RWPE2 (cell line): ENCODE measurements at regions not wholly inside any gene's neighbourhood (a gene's known extent, or its start where the extent isn't known, plus 50 kb on each side); places are given as distances from the start of the nearest gene placed in this dataset.

Experiments
- ATAC-seq: fragments of 200-7000 bp; cut with Tn5 transposase; 3 replicates; pipeline ENCODE4 v1.9.1; 2021; ENCODE audit warnings: low read depth
- DNase-seq: peaks from one replicate; pipeline ENCODE4 v3.0.0-alpha.2; 2020; ENCODE audit warnings: low spot score
- H3K27ac ChIP-seq: fragments of 450-650 bp; 2 replicates; pipeline ENCODE4 v1.5.1; 2017; ENCODE audit warnings: mild to moderate bottlenecking; ENCODE audit not compliant: poor library complexity, severe bottlenecking
- H3K27me3 ChIP-seq: fragments of 250-450 bp; sonication (Bioruptor Pico); 2 replicates; pipeline ENCODE4 v1.5.1; 2021; ENCODE audit warnings: mild to moderate bottlenecking, moderate library complexity; ENCODE audit not compliant: insufficient read depth, poor library complexity, severe bottlenecking
- H3K36me3 ChIP-seq: fragments of 250-450 bp; sonication (Bioruptor Pico); 2 replicates; pipeline ENCODE4 v1.5.1; 2020; ENCODE audit warnings: low read depth, mild to moderate bottlenecking, moderate library complexity
- H3K4me1 ChIP-seq: fragments of 250-450 bp; sonication (Bioruptor Pico); 2 replicates; pipeline ENCODE4 v1.5.1; 2021; ENCODE audit warnings: mild to moderate bottlenecking, moderate library complexity; ENCODE audit not compliant: insufficient read depth, poor library complexity, severe bottlenecking
- H3K4me3 ChIP-seq: fragments of 250-450 bp; sonication (Bioruptor Pico); 2 replicates; pipeline ENCODE4 v1.5.1; 2021; ENCODE audit warnings: mild to moderate bottlenecking, moderate library complexity; ENCODE audit not compliant: severe bottlenecking
- H3K9me3 ChIP-seq: fragments of 250-450 bp; sonication (Bioruptor Pico); 2 replicates; pipeline ENCODE4 v1.5.1; 2021; ENCODE audit warnings: mild to moderate bottlenecking, moderate library complexity; ENCODE audit not compliant: severe bottlenecking
- CTCF ChIP-seq: fragments of 450-650 bp; IDR thresholded peaks from one replicate; pipeline ENCODE4 v1.5.1; 2017; ENCODE audit warnings: mild to moderate bottlenecking, moderate library complexity; ENCODE audit not compliant: poor library complexity, severe bottlenecking

DNA sequence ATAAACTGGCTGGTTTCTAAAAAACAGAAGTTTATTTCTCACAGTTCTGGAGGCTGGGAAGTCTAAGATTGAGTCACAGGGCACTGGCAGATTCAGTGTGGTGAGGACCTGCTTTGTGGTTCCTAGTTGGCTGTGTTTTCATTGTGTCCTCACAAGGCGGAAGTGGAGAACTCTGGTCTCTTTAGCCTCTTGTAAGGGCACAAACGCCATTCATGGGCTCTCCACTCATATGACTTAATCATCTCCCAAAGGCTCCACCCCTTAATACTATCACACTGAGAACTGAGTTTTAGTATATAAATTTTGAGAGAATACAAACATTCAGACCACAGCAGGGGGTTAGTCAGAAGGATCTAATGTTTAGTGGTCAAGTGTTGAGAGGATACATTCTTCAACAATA lies 208.2 kb downstream of the SEC61B start:
- DNase-seq, result no peak

GRCh38 chr9:99431103-99431502 lies 209.0 kb downstream of the SEC61B start:
- no peaks in the 10 kb centered on the region for H3K9me3 ChIP-seq
- TF ChIP-seq CTCF, result no peak
- H3K27me3 ChIP-seq, result no peaks in the 10 kb centered on the region
- H3K36me3 ChIP-seq, result no peaks in the 10 kb centered on the region
- ATAC-seq (no peak), DNase-seq (no peak)
- H3K4me1 ChIP-seq, result peaks cover 14% of the 10 kb centered on the region
- H3K4me3 ChIP-seq, result no peak overlapping the region
- no peak overlapping the region for H3K27ac ChIP-seq

More for the DNA sequence above, 208.2 kb downstream of the SEC61B start:
- no peak overlapping the region for H3K4me3 ChIP-seq
- no peaks in the 10 kb centered on the region for H3K9me3 ChIP-seq
- no peak for ATAC-seq
- TF ChIP-seq CTCF, result no peak
- H3K27ac ChIP-seq, result no peak overlapping the region
- H3K36me3 ChIP-seq, result no peaks in the 10 kb centered on the region
- H3K4me1 ChIP-seq, result peaks cover 14% of the 10 kb centered on the region
- H3K27me3 ChIP-seq, result no peaks in the 10 kb centered on the region

DNA sequence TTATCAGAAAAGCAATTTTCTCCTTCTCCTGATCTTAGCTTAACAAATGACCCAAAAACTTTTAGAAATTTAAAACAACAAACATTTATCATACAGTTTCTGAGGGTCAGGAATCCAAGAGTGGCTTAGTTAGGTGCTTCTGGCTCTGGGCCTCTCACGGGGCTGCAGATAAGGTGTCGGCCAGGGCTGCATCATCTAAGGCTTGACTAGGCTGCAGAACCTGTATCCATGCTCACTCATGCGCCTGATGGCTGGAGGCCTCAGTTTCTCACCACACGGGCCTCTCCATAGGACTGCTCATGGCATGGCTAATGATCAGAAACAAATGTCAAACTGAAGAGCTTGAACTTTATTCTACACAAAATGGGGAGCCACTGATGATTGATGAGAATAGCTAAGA lies 210.0 kb downstream of the SEC61B start:
- H3K4me1 ChIP-seq, result peaks cover 14% of the 10 kb centered on the region
- no peak for ATAC-seq
- no peaks in the 10 kb centered on the region for H3K36me3 ChIP-seq
- H3K27me3 ChIP-seq, result no peaks in the 10 kb centered on the region
- no peak overlapping the region for H3K4me3 ChIP-seq
- TF ChIP-seq CTCF, result no peak
- H3K27ac ChIP-seq, result no peak overlapping the region
- DNase-seq, result no peak
- no peaks in the 10 kb centered on the region for H3K9me3 ChIP-seq

GRCh38 chr9:99433095-99433494 lies 211.0 kb downstream of the SEC61B start:
- peak overlapping the region; percentile 48 for H3K27ac ChIP-seq
- no peak for DNase-seq
- ATAC-seq, result no peak

More at GRCh38 chr9:99433095-99433494, 211.0 kb downstream of the SEC61B start:
- H3K9me3 ChIP-seq, result no peaks in the 10 kb centered on the region
- peaks cover 17% of the 10 kb centered on the region for H3K4me1 ChIP-seq
- H3K4me3 ChIP-seq, result no peak overlapping the region
- no peaks in the 10 kb centered on the region for H3K36me3 ChIP-seq
- no peaks in the 10 kb centered on the region for H3K27me3 ChIP-seq
- TF ChIP-seq CTCF, result no peak
